ENCODE measurements at regions not wholly inside any gene's neighbourhood (a gene's known extent, or its start where the extent isn't known, plus 50 kb on each side); places are given as distances from the start of the nearest gene placed in this dataset.

GRCh38 chr14:89651805-89652204 lies 234.8 kb upstream of the FOXN3 start:
- no peak for DNase-seq
- no peak overlapping the region for H3K4me3 ChIP-seq
- H3K27me3 ChIP-seq, result no peaks in the 10 kb centered on the region
- H3K27ac ChIP-seq, result no peak overlapping the region
- H3K36me3 ChIP-seq, result no peaks in the 10 kb centered on the region
- no peaks in the 10 kb centered on the region for H3K9me3 ChIP-seq
- no peak for ATAC-seq
- TF ChIP-seq, protein P1, sequence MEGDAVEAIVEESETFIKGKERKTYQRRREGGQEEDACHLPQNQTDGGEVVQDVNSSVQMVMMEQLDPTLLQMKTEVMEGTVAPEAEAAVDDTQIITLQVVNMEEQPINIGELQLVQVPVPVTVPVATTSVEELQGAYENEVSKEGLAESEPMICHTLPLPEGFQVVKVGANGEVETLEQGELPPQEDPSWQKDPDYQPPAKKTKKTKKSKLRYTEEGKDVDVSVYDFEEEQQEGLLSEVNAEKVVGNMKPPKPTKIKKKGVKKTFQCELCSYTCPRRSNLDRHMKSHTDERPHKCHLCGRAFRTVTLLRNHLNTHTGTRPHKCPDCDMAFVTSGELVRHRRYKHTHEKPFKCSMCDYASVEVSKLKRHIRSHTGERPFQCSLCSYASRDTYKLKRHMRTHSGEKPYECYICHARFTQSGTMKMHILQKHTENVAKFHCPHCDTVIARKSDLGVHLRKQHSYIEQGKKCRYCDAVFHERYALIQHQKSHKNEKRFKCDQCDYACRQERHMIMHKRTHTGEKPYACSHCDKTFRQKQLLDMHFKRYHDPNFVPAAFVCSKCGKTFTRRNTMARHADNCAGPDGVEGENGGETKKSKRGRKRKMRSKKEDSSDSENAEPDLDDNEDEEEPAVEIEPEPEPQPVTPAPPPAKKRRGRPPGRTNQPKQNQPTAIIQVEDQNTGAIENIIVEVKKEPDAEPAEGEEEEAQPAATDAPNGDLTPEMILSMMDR (IDR thresholded peaks at IDR 0.05), result no peak
- no peaks in the 10 kb centered on the region for H3K4me1 ChIP-seq
- intact Hi-C loops (cut with DNase I), result no loop called here

GRCh38 chr14:89650077-89650978 lies 233.3 kb upstream of the FOXN3 start:
- H3K4me3 ChIP-seq, result no peak overlapping the region
- TF ChIP-seq, protein P1 (IDR thresholded peaks at IDR 0.05), result no peak
- ATAC-seq (no peak), DNase-seq (no peak)
- no peaks in the 10 kb centered on the region for H3K4me1 ChIP-seq
- H3K36me3 ChIP-seq, result no peaks in the 10 kb centered on the region
- no peaks in the 10 kb centered on the region for H3K27me3 ChIP-seq
- H3K9me3 ChIP-seq, result no peaks in the 10 kb centered on the region
- intact Hi-C loops (cut with DNase I), result no loop called here
- no peak overlapping the region for H3K27ac ChIP-seq

DNA sequence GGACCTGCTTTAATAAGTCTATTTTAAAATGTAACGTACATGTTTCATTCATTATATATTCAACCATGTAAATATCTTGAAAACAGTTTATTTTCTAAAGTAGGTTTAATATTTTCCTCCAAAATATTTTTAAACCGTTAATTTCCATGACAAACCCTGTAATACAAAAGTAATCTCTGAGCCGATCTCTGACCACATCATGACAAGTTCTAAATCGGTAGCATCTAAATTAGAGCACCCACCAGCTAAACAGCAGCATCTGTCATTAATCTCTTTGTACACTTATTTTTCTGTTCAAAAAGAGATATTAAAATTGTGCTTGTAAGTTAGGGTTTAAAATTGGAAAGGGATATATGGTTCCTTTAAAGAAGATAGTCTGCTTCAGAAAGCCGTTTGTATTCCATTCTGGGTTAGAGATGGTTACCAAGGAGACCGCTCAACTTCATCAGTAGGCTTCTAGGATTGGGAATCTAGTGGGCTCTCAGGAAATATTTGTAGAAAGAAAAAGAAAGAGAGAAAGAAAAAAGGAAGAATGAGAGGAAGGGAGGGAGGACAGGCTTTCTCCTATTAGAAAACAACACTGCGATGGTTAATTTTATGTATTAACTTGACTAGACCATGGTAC lies 232.5 kb upstream of the FOXN3 start:
- intact Hi-C loops (cut with DNase I), result no loop called here
- Histone ChIP-seq H3K36me3 (no peaks in the 10 kb centered on the region), H3K4me3 (no peak overlapping the region), H3K4me1 (no peaks in the 10 kb centered on the region), H3K27ac (no peak overlapping the region), H3K27me3 (no peaks in the 10 kb centered on the region), H3K9me3 (no peaks in the 10 kb centered on the region)
- no peak for DNase-seq
- no peak for ATAC-seq
- TF ChIP-seq, protein P1 (IDR thresholded peaks at IDR 0.05), result no peak

DNA sequence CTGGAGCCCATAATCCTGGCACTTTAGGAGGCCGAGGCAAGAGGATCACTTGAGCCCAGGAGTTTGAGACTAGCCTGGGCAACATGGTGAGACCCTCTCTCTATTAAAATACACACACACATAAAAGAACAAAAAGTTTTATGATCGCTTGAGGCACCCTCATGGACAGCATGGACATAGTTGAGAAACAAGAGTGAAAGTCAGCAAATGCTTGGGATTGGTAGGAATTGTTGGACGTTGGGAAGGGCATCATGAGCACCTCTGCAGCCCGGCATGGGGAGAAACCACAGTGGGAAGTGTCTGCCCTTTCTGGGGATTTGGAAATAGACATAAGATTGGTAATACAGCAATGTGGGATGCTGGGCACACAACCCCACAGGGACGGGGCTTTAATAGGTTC lies 231.9 kb upstream of the FOXN3 start:
- Histone ChIP-seq H3K4me1 (no peaks in the 10 kb centered on the region), H3K4me3 (no peak overlapping the region), H3K36me3 (no peaks in the 10 kb centered on the region), H3K27me3 (no peaks in the 10 kb centered on the region), H3K9me3 (no peaks in the 10 kb centered on the region), H3K27ac (no peak overlapping the region)
- intact Hi-C loops (cut with DNase I), result no loop called here
- TF ChIP-seq, protein P1 (IDR thresholded peaks at IDR 0.05), result no peak
- no peak for ATAC-seq
- no peak for DNase-seq

DNA sequence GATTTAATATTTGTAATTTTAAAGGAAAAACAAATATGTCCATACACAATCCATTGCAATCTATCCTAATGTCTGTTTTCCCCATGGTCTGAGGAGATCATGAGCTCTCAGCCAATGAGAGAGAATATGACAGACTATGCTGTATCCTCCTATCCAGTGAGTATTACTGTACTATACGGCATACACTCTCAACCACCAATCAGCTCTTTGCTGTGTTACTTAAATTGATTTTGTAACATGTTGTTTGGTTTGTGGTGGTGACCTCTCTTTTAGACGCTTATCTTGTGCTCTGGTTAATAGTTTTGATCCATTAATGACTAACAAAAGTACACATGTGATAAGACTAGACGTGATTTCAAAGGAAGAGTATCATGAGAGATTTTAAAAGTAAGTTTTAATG lies 231.5 kb upstream of the FOXN3 start:
- Histone ChIP-seq H3K27me3 (no peaks in the 10 kb centered on the region), H3K27ac (no peak overlapping the region), H3K4me3 (no peak overlapping the region), H3K9me3 (no peaks in the 10 kb centered on the region), H3K36me3 (no peaks in the 10 kb centered on the region), H3K4me1 (no peaks in the 10 kb centered on the region)
- ATAC-seq (no peak), DNase-seq (no peak)
- TF ChIP-seq, protein P1 (IDR thresholded peaks at IDR 0.05), result no peak
- intact Hi-C loops (cut with DNase I), result no loop called here

Measured in left lung (tissue), 4 donors.